HEK293 (cell line): ENCODE measurements at regions not wholly inside any gene's neighbourhood (a gene's known extent, or its start where the extent isn't known, plus 50 kb on each side); places are given as distances from the start of the nearest gene placed in this dataset.

ENCODE experiments used
- CTCF ChIA-PET: fragments of 350-600 bp; formaldehyde crosslinking; extraction: SDS; loops from one replicate; lab custom pipeline; 2021; ENCODE audit warnings: antibody characterized with exemption; lab: Yijun Ruan, JAX
- POLR2A ChIA-PET: fragments of 300-600 bp; formaldehyde crosslinking; extraction: SDS; loops from one replicate; lab custom pipeline; 2020; ENCODE audit warnings: antibody characterized with exemption, inconsistent platforms; lab: Yijun Ruan, JAX
- H3K27ac ChIP-seq: fragments of 200-500 bp; sonication (Bioruptor generic); 2 replicates; pipeline ENCODE4 v1.5.1; 2014; ENCODE audit warnings: low read depth, low read length, control low read depth, inconsistent platforms; ENCODE audit errors: extremely low read depth
- H3K36me3 ChIP-seq, 2 experiments: fragments of 200-500 bp in 1 of 2; sonication (Bioruptor generic) in 1 of 2; 1 replicate in 1 of 2; 2 replicates in 1 of 2; pipeline ENCODE4 v1.5.1; 2014 to 2017; ENCODE audit warnings: inconsistent platforms in 2 of 2, low read length in 2 of 2; ENCODE audit not compliant: control insufficient read depth in 2 of 2, insufficient read depth in 1 of 2
- H3K4me1 ChIP-seq: fragments of 200-500 bp; sonication (Bioruptor generic); 2 replicates; pipeline ENCODE4 v1.5.1; 2014; ENCODE audit warnings: mild to moderate bottlenecking, low read length, inconsistent platforms; ENCODE audit not compliant: control insufficient read depth, insufficient read depth
- H3K4me3 ChIP-seq: 2 replicates; pipeline ENCODE4 v1.5.1; 2011; ENCODE audit warnings: low read depth, mild to moderate bottlenecking, control low read depth, low read length, moderate library complexity
- H3K9me3 ChIP-seq: fragments of 200-500 bp; sonication (Bioruptor generic); 2 replicates; pipeline ENCODE4 v1.5.1; 2014; ENCODE audit warnings: low read depth, low read length, inconsistent platforms; ENCODE audit not compliant: control insufficient read depth, insufficient read depth
- GLIS1 ChIP-seq: fragments of 450-650 bp; formaldehyde crosslinking; IDR thresholded peaks from 2 replicates; pipeline ENCODE4 v1.5.1; 2016; ENCODE audit warnings: missing biosample characterization, missing genetic modification characterization
- KLF9 ChIP-seq: fragments of 450-650 bp; formaldehyde crosslinking; IDR thresholded peaks from 2 replicates; pipeline ENCODE4 v1.5.1; 2016; ENCODE audit warnings: missing biosample characterization, missing genetic modification characterization, low read depth
- SCRT1 ChIP-seq: fragments of 450-650 bp; formaldehyde crosslinking; IDR thresholded peaks from 2 replicates; pipeline ENCODE4 v1.5.1; 2016; ENCODE audit warnings: missing biosample characterization, missing genetic modification characterization, borderline replicate concordance
- SP3 ChIP-seq: fragments of 450-650 bp; formaldehyde crosslinking; IDR thresholded peaks from 2 replicates; pipeline ENCODE4 v1.5.1; 2016; ENCODE audit warnings: missing biosample characterization, missing genetic modification characterization
- TCF7L2 ChIP-seq: IDR thresholded peaks from 2 replicates; pipeline ENCODE4 v1.6.1; 2011; ENCODE audit warnings: low read depth, mild to moderate bottlenecking, inconsistent platforms, low read length, moderate library complexity, borderline replicate concordance
- ZBTB17 ChIP-seq: fragments of 450-650 bp; formaldehyde crosslinking; IDR thresholded peaks from 2 replicates; pipeline ENCODE4 v1.5.1; 2016; ENCODE audit warnings: missing biosample characterization, missing genetic modification characterization
- ZBTB7A ChIP-seq: fragments of 450-650 bp; formaldehyde crosslinking; IDR thresholded peaks from 2 replicates; pipeline ENCODE4 v1.5.1; 2016; ENCODE audit warnings: low read depth, missing biosample characterization, missing genetic modification characterization
- ZBTB8A ChIP-seq: fragments of 450-650 bp; formaldehyde crosslinking; IDR thresholded peaks from 2 replicates; pipeline ENCODE4 v1.5.1; 2016; ENCODE audit warnings: missing biosample characterization, missing genetic modification characterization
- ZFHX2 ChIP-seq: fragments of 450-650 bp; formaldehyde crosslinking; conservative IDR thresholded peaks from 2 replicates; pipeline ENCODE4 v1.5.1; 2016; ENCODE audit warnings: missing biosample characterization, missing genetic modification characterization
- ZNF140 ChIP-seq: fragments of 450-650 bp; formaldehyde crosslinking; IDR thresholded peaks from 2 replicates; pipeline ENCODE4 v1.5.1; 2016; ENCODE audit warnings: missing biosample characterization, missing genetic modification characterization
- ZNF146 ChIP-seq: fragments of 450-650 bp; formaldehyde crosslinking; IDR thresholded peaks from 2 replicates; pipeline ENCODE4 v1.5.1; 2016; ENCODE audit warnings: missing biosample characterization, missing genetic modification characterization
- ZNF16 ChIP-seq: fragments of 450-650 bp; formaldehyde crosslinking; IDR thresholded peaks from 2 replicates; pipeline ENCODE4 v1.5.1; 2016; ENCODE audit warnings: low read depth, missing biosample characterization, missing genetic modification characterization
- ZNF19 ChIP-seq: fragments of 450-650 bp; formaldehyde crosslinking; IDR thresholded peaks from 2 replicates; pipeline ENCODE4; 2016; ENCODE audit warnings: missing biosample characterization, missing genetic modification characterization, low read depth
- ZNF223 ChIP-seq: fragments of 450-650 bp; formaldehyde crosslinking; IDR thresholded peaks from 2 replicates; pipeline ENCODE4 v1.5.1; 2016; ENCODE audit warnings: missing biosample characterization, missing genetic modification characterization
- ZNF266 ChIP-seq: fragments of 450-650 bp; formaldehyde crosslinking; IDR thresholded peaks from 2 replicates; pipeline ENCODE4 v1.5.1; 2016; ENCODE audit warnings: missing biosample characterization, missing genetic modification characterization, low read depth
- ZNF335 ChIP-seq: fragments of 450-650 bp; formaldehyde crosslinking; conservative IDR thresholded peaks from 2 replicates; pipeline ENCODE4 v1.5.1; 2016; ENCODE audit warnings: missing biosample characterization, missing genetic modification characterization
- ZNF404 ChIP-seq: fragments of 450-650 bp; formaldehyde crosslinking; IDR thresholded peaks from 2 replicates; pipeline ENCODE4 v1.5.1; 2017; ENCODE audit warnings: missing biosample characterization, missing genetic modification characterization
- ZNF514 ChIP-seq: fragments of 450-650 bp; formaldehyde crosslinking; IDR thresholded peaks from 2 replicates; pipeline ENCODE4 v1.5.1; 2016; ENCODE audit warnings: missing biosample characterization, missing genetic modification characterization
- ZNF555 ChIP-seq: fragments of 450-650 bp; formaldehyde crosslinking; conservative IDR thresholded peaks from 2 replicates; pipeline ENCODE4 v1.5.1; 2017; ENCODE audit warnings: missing biosample characterization, mild to moderate bottlenecking, missing genetic modification characterization, inconsistent platforms
- ZNF560 ChIP-seq: fragments of 450-650 bp; formaldehyde crosslinking; IDR thresholded peaks from 2 replicates; pipeline ENCODE4 v1.5.1; 2017; ENCODE audit warnings: missing biosample characterization, missing genetic modification characterization, borderline replicate concordance
- ZNF600 ChIP-seq: fragments of 450-650 bp; formaldehyde crosslinking; IDR thresholded peaks from 2 replicates; pipeline ENCODE4 v1.5.1; 2016; ENCODE audit warnings: missing biosample characterization, missing genetic modification characterization
- ZNF624 ChIP-seq: fragments of 450-650 bp; formaldehyde crosslinking; IDR thresholded peaks from 2 replicates; pipeline ENCODE4 v1.5.1; 2017; ENCODE audit warnings: missing biosample characterization, missing genetic modification characterization
- ZNF777 ChIP-seq: fragments of 450-650 bp; formaldehyde crosslinking; IDR thresholded peaks from 2 replicates; pipeline ENCODE4 v1.5.1; 2017; ENCODE audit warnings: missing biosample characterization, missing genetic modification characterization, borderline replicate concordance
- ZNF791 ChIP-seq: fragments of 450-650 bp; formaldehyde crosslinking; IDR thresholded peaks from 2 replicates; pipeline ENCODE4 v1.5.1; 2016; ENCODE audit warnings: missing biosample characterization, missing genetic modification characterization
- ZNF830 ChIP-seq: fragments of 450-650 bp; IDR thresholded peaks from 2 replicates; pipeline ENCODE4 v1.5.0; 2018; ENCODE audit warnings: missing biosample characterization, missing genetic modification characterization, low read depth, mild to moderate bottlenecking, moderate library complexity
- ZNF837 ChIP-seq: fragments of 450-650 bp; formaldehyde crosslinking; IDR thresholded peaks from 2 replicates; pipeline ENCODE4 v1.5.1; 2016; ENCODE audit warnings: missing biosample characterization, missing genetic modification characterization
- TF ChIP-seq, protein P1 (sequence below): fragments of 450-650 bp; formaldehyde crosslinking; IDR thresholded peaks from 2 replicates; pipeline ENCODE4 v1.5.1; 2016; ENCODE audit warnings: missing biosample characterization, missing genetic modification characterization
- TF ChIP-seq, protein P2 (sequence below): fragments of 450-650 bp; formaldehyde crosslinking; IDR thresholded peaks from 2 replicates; pipeline ENCODE4 v1.5.1; 2016; ENCODE audit warnings: missing biosample characterization, missing genetic modification characterization, low read depth
- TF ChIP-seq, protein P3 (sequence below): fragments of 450-650 bp; formaldehyde crosslinking; IDR thresholded peaks from 2 replicates; pipeline ENCODE4 v1.5.1; 2016; ENCODE audit warnings: missing biosample characterization, missing genetic modification characterization

DNA sequence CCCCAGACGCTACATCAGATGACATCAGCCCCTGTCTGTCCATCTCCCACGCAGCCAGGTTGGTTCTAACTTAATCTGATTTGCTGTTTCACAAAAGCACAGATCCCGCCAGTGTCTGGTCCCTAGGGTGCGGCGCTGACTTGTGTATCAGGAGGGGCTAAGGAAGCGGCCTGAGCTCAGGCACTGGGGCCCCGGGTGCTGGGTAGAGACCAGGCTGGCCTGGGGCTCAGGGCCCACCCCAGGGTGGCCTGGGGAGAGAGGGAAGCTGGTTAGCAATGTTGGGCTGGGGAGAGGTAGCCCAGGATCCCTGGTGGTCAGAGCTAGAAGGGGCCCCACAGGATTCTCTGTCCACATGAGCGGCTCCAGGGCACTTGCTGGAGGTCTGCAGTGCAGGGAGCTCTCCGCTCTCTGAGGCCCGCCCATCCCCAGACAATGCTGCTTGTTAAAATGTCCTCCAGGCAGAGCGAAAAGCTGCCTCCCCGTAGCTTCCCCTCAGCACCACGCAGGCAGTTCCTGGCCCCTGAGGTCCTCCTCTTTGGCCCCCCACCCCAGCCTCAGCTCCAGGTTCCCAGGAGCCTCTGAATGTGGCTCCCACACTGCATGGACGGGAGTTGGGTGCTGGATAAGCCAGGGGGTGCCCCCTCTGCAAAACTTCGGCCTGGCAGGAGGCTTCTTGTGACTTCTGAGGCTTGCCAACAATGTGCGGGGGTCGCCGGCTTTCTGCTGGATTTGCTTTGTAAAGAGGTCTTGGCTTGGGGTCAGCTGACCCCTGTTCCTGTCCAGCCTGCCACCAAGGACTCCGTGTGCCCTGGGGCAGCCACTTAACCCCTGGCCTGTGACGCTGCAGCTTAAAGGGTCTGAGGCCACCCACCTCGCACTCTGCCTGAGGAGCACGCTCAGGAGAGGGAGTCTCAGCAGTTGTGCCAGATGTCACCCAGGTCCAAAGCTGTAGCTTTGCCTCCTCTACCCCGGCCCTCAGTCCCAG is 112.9 kb downstream of the CPZ start:
- ChIA-PET CTCF (no interaction called here), POLR2A (no interaction called here)
- Histone ChIP-seq H3K4me1 (no peaks in the 10 kb centered on the region), H3K9me3 (no peaks in the 10 kb centered on the region), H3K36me3 (no peaks in the 10 kb centered on the region), H3K27ac (no peak overlapping the region), H3K4me3 (no peak overlapping the region)
- TF ChIP-seq ZNF837 (tag by site-specific recombination) (no peak), ZNF560 (tag by site-specific recombination) (no peak), SP3 (tag by site-specific recombination) (no peak), KLF9 (tag by site-specific recombination) (no peak), ZNF555 (no peak), ZNF146 (tag by site-specific recombination) (no peak), ZBTB17 (tag by site-specific recombination) (no peak), ZNF600 (no peak), ZNF830 (tag by site-specific recombination) (no peak), ZNF140 (no peak), ZBTB7A (tag by site-specific recombination) (no peak), ZNF223 (tag by site-specific recombination) (no peak), SCRT1 (tag by site-specific recombination) (no peak), ZFHX2 (tag by site-specific recombination) (no peak), ZNF791 (tag by site-specific recombination) (no peak), ZNF16 (no peak)
- TF ChIP-seq, protein P1, sequence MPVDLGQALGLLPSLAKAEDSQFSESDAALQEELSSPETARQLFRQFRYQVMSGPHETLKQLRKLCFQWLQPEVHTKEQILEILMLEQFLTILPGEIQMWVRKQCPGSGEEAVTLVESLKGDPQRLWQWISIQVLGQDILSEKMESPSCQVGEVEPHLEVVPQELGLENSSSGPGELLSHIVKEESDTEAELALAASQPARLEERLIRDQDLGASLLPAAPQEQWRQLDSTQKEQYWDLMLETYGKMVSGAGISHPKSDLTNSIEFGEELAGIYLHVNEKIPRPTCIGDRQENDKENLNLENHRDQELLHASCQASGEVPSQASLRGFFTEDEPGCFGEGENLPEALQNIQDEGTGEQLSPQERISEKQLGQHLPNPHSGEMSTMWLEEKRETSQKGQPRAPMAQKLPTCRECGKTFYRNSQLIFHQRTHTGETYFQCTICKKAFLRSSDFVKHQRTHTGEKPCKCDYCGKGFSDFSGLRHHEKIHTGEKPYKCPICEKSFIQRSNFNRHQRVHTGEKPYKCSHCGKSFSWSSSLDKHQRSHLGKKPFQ (tag by site-specific recombination), result no peak

DNA sequence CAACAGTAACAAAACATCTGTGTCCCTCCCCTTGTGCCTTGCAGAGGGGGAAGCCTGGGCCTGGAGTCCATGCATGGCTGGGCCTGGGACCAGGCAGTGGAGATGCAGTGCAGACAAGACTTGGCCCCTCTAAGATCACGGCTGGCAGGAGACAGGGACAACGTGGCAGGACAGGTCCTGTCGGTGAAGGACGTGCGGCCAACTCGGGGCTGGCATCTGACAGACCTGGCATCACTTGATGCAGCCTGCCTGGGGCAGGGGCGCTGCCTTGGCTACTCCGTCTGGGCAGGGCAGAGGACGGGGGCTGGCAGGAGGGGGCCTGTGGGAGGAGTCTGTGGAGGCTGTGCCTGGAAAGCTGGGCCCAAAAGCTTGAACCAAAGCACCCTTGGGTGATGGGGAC is 112.1 kb downstream of the CPZ start:
- Histone ChIP-seq H3K4me3 (no peak overlapping the region), H3K9me3 (no peaks in the 10 kb centered on the region), H3K4me1 (no peaks in the 10 kb centered on the region), H3K27ac (no peak overlapping the region), H3K36me3 (no peaks in the 10 kb centered on the region)
- ChIA-PET POLR2A (no interaction called here), CTCF (interaction anchor here (0.6 kb wide), 1 partner anchor 23 kb away, joined by 4 read pairs; no protein-coding TSS in a partner anchor)
- TF ChIP-seq ZNF514 (tag by site-specific recombination) (no peak), TCF7L2 (no peak), ZNF266 (tag by site-specific recombination) (no peak), ZNF404 (tag by site-specific recombination) (no peak), ZBTB8A (tag by site-specific recombination) (no peak), ZNF777 (tag by site-specific recombination) (no peak), ZNF624 (tag by site-specific recombination) (no peak), ZNF335 (no peak), ZNF19 (no peak), GLIS1 (tag by site-specific recombination) (no peak)
- TF ChIP-seq, protein P2, sequence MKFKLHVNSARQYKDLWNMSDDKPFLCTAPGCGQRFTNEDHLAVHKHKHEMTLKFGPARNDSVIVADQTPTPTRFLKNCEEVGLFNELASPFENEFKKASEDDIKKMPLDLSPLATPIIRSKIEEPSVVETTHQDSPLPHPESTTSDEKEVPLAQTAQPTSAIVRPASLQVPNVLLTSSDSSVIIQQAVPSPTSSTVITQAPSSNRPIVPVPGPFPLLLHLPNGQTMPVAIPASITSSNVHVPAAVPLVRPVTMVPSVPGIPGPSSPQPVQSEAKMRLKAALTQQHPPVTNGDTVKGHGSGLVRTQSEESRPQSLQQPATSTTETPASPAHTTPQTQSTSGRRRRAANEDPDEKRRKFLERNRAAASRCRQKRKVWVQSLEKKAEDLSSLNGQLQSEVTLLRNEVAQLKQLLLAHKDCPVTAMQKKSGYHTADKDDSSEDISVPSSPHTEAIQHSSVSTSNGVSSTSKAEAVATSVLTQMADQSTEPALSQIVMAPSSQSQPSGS (tag by site-specific recombination), result no peak
- TF ChIP-seq, protein P3, sequence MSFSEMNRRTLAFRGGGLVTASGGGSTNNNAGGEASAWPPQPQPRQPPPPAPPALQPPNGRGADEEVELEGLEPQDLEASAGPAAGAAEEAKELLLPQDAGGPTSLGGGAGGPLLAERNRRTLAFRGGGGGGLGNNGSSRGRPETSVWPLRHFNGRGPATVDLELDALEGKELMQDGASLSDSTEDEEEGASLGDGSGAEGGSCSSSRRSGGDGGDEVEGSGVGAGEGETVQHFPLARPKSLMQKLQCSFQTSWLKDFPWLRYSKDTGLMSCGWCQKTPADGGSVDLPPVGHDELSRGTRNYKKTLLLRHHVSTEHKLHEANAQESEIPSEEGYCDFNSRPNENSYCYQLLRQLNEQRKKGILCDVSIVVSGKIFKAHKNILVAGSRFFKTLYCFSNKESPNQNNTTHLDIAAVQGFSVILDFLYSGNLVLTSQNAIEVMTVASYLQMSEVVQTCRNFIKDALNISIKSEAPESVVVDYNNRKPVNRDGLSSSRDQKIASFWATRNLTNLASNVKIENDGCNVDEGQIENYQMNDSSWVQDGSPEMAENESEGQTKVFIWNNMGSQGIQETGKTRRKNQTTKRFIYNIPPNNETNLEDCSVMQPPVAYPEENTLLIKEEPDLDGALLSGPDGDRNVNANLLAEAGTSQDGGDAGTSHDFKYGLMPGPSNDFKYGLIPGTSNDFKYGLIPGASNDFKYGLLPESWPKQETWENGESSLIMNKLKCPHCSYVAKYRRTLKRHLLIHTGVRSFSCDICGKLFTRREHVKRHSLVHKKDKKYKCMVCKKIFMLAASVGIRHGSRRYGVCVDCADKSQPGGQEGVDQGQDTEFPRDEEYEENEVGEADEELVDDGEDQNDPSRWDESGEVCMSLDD, result no peak
